RWPE2 (cell line): ENCODE measurements at regions not wholly inside any gene's neighbourhood (a gene's known extent, or its start where the extent isn't known, plus 50 kb on each side); places are given as distances from the start of the nearest gene placed in this dataset.
"Not testable (repeated sequence)": the region's sequence is repeated elsewhere in the genome, so short reads cannot be mapped to it uniquely, and the experiment has no call there.

Experiments used
- ATAC-seq: fragments of 200-7000 bp; cut with Tn5 transposase; 3 replicates; pipeline ENCODE4 v1.9.1; 2021; ENCODE audit warnings: low read depth
- DNase-seq: peaks from one replicate; pipeline ENCODE4 v3.0.0-alpha.2; 2020; ENCODE audit warnings: low spot score
- H3K27ac ChIP-seq: fragments of 450-650 bp; 2 replicates; pipeline ENCODE4 v1.5.1; 2017; ENCODE audit warnings: mild to moderate bottlenecking; ENCODE audit not compliant: poor library complexity, severe bottlenecking
- H3K27me3 ChIP-seq: fragments of 250-450 bp; sonication (Bioruptor Pico); 2 replicates; pipeline ENCODE4 v1.5.1; 2021; ENCODE audit warnings: mild to moderate bottlenecking, moderate library complexity; ENCODE audit not compliant: insufficient read depth, poor library complexity, severe bottlenecking
- H3K36me3 ChIP-seq: fragments of 250-450 bp; sonication (Bioruptor Pico); 2 replicates; pipeline ENCODE4 v1.5.1; 2020; ENCODE audit warnings: low read depth, mild to moderate bottlenecking, moderate library complexity
- H3K4me1 ChIP-seq: fragments of 250-450 bp; sonication (Bioruptor Pico); 2 replicates; pipeline ENCODE4 v1.5.1; 2021; ENCODE audit warnings: mild to moderate bottlenecking, moderate library complexity; ENCODE audit not compliant: insufficient read depth, poor library complexity, severe bottlenecking
- H3K4me3 ChIP-seq: fragments of 250-450 bp; sonication (Bioruptor Pico); 2 replicates; pipeline ENCODE4 v1.5.1; 2021; ENCODE audit warnings: mild to moderate bottlenecking, moderate library complexity; ENCODE audit not compliant: severe bottlenecking
- H3K9me3 ChIP-seq: fragments of 250-450 bp; sonication (Bioruptor Pico); 2 replicates; pipeline ENCODE4 v1.5.1; 2021; ENCODE audit warnings: mild to moderate bottlenecking, moderate library complexity; ENCODE audit not compliant: severe bottlenecking

DNA sequence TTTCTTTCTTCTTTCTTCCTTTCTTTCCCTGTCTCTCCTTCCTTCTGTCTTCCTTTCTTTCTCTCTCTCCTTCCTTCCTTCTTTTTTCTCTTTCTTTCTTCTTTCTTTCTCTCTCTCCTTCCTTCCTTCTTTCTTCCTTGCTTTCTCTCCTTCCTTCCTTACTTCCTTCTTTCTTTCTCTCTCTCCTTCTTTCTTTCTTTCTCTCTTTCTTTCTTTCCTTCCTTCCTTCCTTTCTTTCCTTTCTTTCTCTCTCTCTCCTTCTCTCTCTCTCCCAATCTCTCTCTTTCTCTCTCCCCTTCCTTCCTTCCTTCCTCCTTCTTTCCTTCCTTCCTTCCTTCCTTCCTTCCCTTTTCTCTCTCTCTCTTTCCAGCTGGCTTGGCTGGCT lies 2806.6 kb downstream of the RPIA start:
- not testable (repeated sequence) for DNase-seq, H3K4me1 ChIP-seq, H3K36me3 ChIP-seq, ATAC-seq, H3K27ac ChIP-seq, H3K9me3 ChIP-seq, H3K4me3 ChIP-seq, H3K27me3 ChIP-seq

GRCh38 chr2:91498513-91499250 lies 2807.2 kb downstream of the RPIA start:
- not testable (repeated sequence) for H3K4me1 ChIP-seq

DNA sequence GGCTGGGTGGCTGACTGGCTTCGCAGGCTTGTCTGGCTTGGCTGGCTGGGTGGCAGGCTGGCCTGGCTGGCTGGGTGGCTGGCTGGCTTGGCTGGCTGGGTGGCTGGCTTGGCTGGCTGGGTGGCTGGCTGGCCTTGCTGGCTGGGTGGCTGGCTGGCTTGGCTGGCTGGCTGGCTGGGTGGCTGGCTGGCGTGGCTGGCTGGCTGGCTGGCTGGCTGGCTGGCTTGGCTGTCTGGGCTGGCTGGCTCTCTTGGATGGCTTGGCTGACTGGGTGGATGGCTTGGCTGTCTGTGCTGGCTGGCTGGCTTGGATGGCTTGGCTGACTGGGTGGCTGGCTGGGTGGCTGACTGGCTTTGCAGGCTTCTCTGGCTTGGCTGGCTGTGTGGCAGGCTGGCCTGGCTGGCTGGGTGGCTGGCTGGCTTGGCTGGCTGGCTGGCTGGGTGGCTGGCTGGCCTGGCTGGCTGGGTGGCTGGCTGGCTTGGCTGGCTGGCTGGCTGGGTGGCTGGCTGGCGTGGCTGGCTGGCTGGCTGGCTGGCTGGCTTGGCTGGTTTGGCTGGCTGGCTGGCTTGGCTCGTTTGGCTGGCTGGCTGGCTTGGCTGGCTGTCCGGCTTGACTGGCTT lies 2808.1 kb downstream of the RPIA start:
- not testable (repeated sequence) for H3K4me1 ChIP-seq, H3K9me3 ChIP-seq, H3K27ac ChIP-seq, ATAC-seq, H3K4me3 ChIP-seq, H3K27me3 ChIP-seq, H3K36me3 ChIP-seq
- DNase-seq, result peak; percentile 69

More at GRCh38 chr2:91498513-91499250, 2807.2 kb downstream of the RPIA start:
- not testable (repeated sequence) for H3K9me3 ChIP-seq, ATAC-seq, H3K27me3 ChIP-seq, H3K4me3 ChIP-seq, H3K27ac ChIP-seq, H3K36me3 ChIP-seq
- peak; percentile 76 for DNase-seq

- H3K9me3 ChIP-seq, H3K4me1 ChIP-seq, H3K36me3 ChIP-seq, H3K4me3 ChIP-seq, H3K27ac ChIP-seq, H3K27me3 ChIP-seq, ATAC-seq: not testable (repeated sequence)
- peak; percentile 58 for DNase-seq
These were observed 2808.9 kb downstream of the RPIA start for GRCh38 chr2:91500246-91500977.

DNA sequence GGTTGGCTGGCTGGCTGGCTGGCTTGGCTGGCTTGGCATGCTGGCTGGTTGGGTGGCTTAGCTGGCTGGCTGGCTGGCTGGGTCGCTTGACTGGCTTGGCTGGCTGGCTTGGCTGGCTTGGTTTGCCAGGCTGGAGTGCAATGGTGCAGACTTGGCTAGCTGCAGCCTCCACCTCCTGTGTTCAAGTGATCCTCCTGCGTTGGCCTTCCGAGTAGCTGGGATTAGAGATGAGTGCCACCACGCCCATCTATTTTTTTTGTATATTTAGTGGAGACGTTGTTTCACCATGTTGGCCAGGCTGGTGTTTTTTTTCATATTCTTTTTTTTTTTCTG lies 2809.5 kb downstream of the RPIA start:
- not testable (repeated sequence) for DNase-seq, ATAC-seq, H3K27ac ChIP-seq, H3K4me1 ChIP-seq, H3K36me3 ChIP-seq, H3K4me3 ChIP-seq, H3K27me3 ChIP-seq, H3K9me3 ChIP-seq

DNA sequence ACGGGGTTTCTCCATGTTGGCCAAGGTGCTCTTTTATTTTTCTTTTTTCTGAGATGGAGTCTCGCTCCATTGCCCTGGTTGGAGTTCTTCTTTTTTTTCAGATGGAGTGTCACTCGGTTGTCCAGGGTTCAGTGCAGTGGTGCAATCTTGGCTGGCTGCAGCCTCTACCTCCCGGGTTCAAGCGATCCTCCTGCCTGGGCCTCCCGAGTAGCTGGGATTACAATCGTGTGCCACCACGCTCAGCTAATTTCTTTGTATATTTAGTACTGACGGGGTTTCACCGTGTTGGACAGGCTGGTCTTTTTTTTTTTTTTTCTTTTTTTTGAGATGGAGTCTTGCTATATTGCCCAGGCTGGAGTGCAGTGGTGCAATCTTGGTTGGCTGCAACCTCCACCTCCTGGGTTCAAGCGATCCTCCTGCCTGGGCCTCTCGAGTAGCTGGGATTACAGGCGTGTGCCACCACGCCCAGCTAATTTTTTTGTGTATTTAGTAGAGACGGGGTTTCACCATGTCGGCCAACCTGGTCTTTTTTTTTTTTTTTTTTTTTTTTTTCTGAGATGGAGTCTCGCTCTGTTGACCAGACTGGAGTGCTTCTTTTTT lies 2810.1 kb downstream of the RPIA start:
- DNase-seq, result not testable (repeated sequence)

GRCh38 chr2:91503572-91503958 lies 2812.1 kb downstream of the RPIA start:
- not testable (repeated sequence) for H3K4me3 ChIP-seq, H3K27ac ChIP-seq, H3K36me3 ChIP-seq, H3K4me1 ChIP-seq, ATAC-seq, H3K27me3 ChIP-seq, H3K9me3 ChIP-seq, DNase-seq

More for the DNA sequence above, 2810.1 kb downstream of the RPIA start:
- not testable (repeated sequence) for H3K36me3 ChIP-seq, H3K9me3 ChIP-seq, H3K27me3 ChIP-seq, H3K4me3 ChIP-seq, ATAC-seq, H3K27ac ChIP-seq, H3K4me1 ChIP-seq

DNA sequence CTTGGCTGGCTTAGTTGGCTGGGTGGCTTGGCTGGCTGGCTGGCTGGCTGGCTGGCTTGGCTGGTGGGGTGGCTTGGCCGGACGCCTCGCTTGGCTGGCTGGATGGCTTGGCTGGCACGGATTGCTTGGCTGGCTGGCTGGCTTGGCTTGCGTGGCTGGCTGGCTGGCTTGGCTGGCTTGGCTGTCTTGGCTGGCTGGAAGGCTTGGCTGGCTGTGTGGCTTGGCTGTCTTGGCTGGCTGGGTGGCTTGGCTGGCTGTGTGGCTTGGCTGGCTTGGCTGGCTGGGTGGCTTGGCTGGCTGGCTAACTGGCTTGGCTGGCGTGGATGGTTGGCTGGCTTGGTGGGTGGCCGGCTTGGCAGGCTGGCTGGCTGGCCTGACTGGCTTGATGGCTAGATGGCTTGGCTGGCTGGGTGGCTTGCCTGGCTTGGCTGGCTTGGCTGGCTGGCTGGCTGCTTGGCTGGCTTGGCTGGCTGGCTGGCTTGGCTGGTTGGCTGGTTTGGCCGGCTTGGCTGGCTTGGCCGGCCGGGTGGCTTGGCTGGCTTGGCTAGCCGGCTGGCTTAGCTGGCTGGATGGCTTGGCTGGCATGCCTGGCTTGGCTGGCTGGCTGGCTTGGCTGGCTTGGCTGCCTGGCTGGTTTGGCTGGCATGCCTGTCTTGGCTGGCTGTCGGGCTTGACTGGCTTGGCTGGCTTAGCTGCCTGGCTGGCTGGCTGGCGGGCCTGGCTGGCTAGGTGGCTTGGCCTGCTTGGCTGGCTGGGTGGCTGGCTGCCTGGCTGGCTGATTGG lies 2812.7 kb downstream of the RPIA start:
- H3K27me3 ChIP-seq, DNase-seq, H3K27ac ChIP-seq, ATAC-seq, H3K9me3 ChIP-seq, H3K4me3 ChIP-seq, H3K4me1 ChIP-seq, H3K36me3 ChIP-seq: not testable (repeated sequence)

GRCh38 chr2:91508816-91509215 lies 2817.3 kb downstream of the RPIA start:
- DNase-seq, ATAC-seq, H3K4me3 ChIP-seq, H3K27me3 ChIP-seq, H3K36me3 ChIP-seq, H3K4me1 ChIP-seq, H3K27ac ChIP-seq, H3K9me3 ChIP-seq: not testable (repeated sequence)

GRCh38 chr2:91509276-91509675 lies 2817.8 kb downstream of the RPIA start:
- not testable (repeated sequence) for H3K4me1 ChIP-seq, ATAC-seq, H3K9me3 ChIP-seq, H3K36me3 ChIP-seq, H3K27ac ChIP-seq, H3K4me3 ChIP-seq, H3K27me3 ChIP-seq, DNase-seq

DNA sequence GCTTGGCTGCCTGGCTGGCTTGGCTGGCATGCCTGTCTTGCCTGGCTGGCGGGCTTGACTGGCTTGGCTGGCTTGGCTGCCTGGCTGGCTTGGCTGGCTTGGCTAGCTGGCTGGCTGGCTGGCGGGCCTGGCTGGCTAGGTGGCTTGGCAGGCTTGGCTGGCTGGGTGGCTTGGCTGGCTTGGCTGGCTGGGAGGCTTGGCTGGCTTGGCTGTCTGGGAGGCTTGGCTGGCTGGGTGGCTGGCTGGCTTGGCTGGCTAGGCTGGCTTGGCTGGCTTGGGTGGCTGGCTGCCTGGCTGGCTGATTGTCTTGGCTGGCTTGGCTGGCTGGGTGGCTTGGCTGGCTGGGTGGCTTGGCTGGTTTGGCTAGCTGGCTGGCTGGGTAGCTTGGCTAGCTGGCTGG lies 2819.7 kb downstream of the RPIA start:
- ATAC-seq, DNase-seq, H3K4me3 ChIP-seq, H3K36me3 ChIP-seq, H3K4me1 ChIP-seq, H3K27me3 ChIP-seq, H3K27ac ChIP-seq, H3K9me3 ChIP-seq: not testable (repeated sequence)
